ENCODE measurements at regions not wholly inside any gene's neighbourhood (a gene's known extent, or its start where the extent isn't known, plus 50 kb on each side); places are given as distances from the start of the nearest gene placed in this dataset.

GRCh38 chr17:69884356-69884755 is 190.7 kb upstream of the KCNJ16 start:
- TF ChIP-seq CTCF (IDR thresholded peaks at IDR 0.05; ENCODE audit: insufficient read depth, low read length, missing control alignments) = no peak
- H3K4me3 ChIP-seq (ENCODE audit: low read depth, low read length) = no peak overlapping the region
- ChIA-PET POLR2A (no interaction called here), CTCF (no interaction called here)
- DNase-seq (ENCODE audit: low read depth, low spot score) = no peak

DNA sequence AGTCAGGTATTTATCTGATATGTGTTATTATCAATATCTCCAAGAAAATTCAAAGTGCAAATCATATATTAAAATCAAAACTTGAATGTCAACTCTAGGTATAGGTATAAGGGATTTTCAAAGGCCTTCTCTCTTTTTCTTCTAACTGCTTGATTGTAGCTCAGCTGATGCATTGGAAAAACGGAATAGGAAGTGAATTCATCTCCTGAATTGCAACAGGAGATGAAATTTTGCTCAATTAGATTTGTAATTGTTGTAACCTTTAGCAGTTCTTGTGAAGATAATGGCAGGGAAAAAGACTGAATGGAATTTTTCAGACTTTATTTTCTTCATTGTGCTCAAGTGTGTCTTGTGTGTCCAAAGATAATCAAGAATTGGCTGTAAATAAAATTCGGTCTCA is 190.2 kb upstream of the KCNJ16 start:
- H3K4me3 ChIP-seq (ENCODE audit: low read depth, low read length) = no peak overlapping the region
- ChIA-PET CTCF (no interaction called here), POLR2A (no interaction called here)
- DNase-seq (ENCODE audit: low read depth, low spot score) = no peak
- no peak for TF ChIP-seq CTCF (IDR thresholded peaks at IDR 0.05; ENCODE audit: insufficient read depth, low read length, missing control alignments)

- no peak overlapping the region for H3K4me3 ChIP-seq (ENCODE audit: low read depth, low read length)
- no peak for DNase-seq (ENCODE audit: low read depth, low spot score)
- no peak for TF ChIP-seq CTCF (IDR thresholded peaks at IDR 0.05; ENCODE audit: insufficient read depth, low read length, missing control alignments)
- ChIA-PET POLR2A (no interaction called here), CTCF (interaction anchor here (1.0 to 1.2 kb wide), 2 partner anchors 20 to 292 kb away, joined by 3 to 4 read pairs; no protein-coding TSS in a partner anchor)
Measured at GRCh38 chr17:69898601-69899000, 176.4 kb upstream of the KCNJ16 start.

- TF ChIP-seq CTCF (IDR thresholded peaks at IDR 0.05; ENCODE audit: insufficient read depth, low read length, missing control alignments) = no peak
- POLR2A ChIA-PET = no interaction called here
- no peak overlapping the region for H3K4me3 ChIP-seq (ENCODE audit: low read depth, low read length)
- no peak for DNase-seq (ENCODE audit: low read depth, low spot score)
- CTCF ChIA-PET = no interaction called here
Measured at GRCh38 chr17:69900101-69900500, 174.9 kb upstream of the KCNJ16 start.

- no peak for DNase-seq (ENCODE audit: low read depth, low spot score)
- POLR2A ChIA-PET = no interaction called here
Measured at GRCh38 chr17:69900829-69901228, 174.2 kb upstream of the KCNJ16 start.

GRCh38 chr17:69906306-69906705 is 168.7 kb upstream of the KCNJ16 start:
- ChIA-PET POLR2A (no interaction called here), CTCF (interaction anchor here (0.8 kb wide), 1 partner anchor 40 kb away, joined by 3 read pairs; no protein-coding TSS in a partner anchor)

More at GRCh38 chr17:69900829-69901228, 174.2 kb upstream of the KCNJ16 start:
- no peak for TF ChIP-seq CTCF (IDR thresholded peaks at IDR 0.05; ENCODE audit: insufficient read depth, low read length, missing control alignments)
- no peak overlapping the region for H3K4me3 ChIP-seq (ENCODE audit: low read depth, low read length)
- CTCF ChIA-PET = no interaction called here

More at GRCh38 chr17:69906306-69906705, 168.7 kb upstream of the KCNJ16 start:
- H3K4me3 ChIP-seq (ENCODE audit: low read depth, low read length) = no peak overlapping the region
- TF ChIP-seq CTCF (IDR thresholded peaks at IDR 0.05; ENCODE audit: insufficient read depth, low read length, missing control alignments) = no peak
- DNase-seq (ENCODE audit: low read depth, low spot score) = no peak

All from AG04449 (cell line).